HG02623 (cell line): ENCODE measurements at regions not wholly inside any gene's neighbourhood (a gene's known extent, or its start where the extent isn't known, plus 50 kb on each side); places are given as distances from the start of the nearest gene placed in this dataset.

ENCODE experiments used
- ATAC-seq: cut with Tn5 transposase; IDR thresholded peaks from one replicate; pipeline ENCODE4 v1.9.1; 2021; ENCODE audit warnings: moderate library complexity; ENCODE audit not compliant: unreplicated experiment

- ATAC-seq = no peak
Measured at GRCh38 chr3:66800941-66801545, 197.1 kb upstream of the KBTBD8 start.

DNA sequence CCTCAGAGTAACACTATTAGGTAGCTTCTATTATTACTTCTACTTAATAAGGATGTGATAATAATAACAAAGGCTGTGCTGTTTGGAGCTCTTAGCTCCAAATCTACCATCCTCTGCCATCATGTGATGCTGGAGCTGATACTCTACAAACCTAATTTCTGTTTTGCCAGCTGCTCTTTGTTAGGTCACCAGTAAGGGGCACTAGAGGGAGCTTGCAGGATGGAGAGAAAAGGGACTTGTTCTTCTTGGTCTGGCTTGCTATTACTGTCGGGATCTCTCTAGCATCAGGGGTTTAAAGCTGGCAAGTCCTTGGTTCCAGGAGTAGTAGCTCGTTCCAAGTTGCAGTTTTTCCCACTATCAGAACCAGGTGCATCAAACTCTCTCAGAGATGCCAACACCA is 194.9 kb upstream of the KBTBD8 start:
- ATAC-seq = no peak

GRCh38 chr3:66803721-66804695 is 194.1 kb upstream of the KBTBD8 start:
- no peak for ATAC-seq

DNA sequence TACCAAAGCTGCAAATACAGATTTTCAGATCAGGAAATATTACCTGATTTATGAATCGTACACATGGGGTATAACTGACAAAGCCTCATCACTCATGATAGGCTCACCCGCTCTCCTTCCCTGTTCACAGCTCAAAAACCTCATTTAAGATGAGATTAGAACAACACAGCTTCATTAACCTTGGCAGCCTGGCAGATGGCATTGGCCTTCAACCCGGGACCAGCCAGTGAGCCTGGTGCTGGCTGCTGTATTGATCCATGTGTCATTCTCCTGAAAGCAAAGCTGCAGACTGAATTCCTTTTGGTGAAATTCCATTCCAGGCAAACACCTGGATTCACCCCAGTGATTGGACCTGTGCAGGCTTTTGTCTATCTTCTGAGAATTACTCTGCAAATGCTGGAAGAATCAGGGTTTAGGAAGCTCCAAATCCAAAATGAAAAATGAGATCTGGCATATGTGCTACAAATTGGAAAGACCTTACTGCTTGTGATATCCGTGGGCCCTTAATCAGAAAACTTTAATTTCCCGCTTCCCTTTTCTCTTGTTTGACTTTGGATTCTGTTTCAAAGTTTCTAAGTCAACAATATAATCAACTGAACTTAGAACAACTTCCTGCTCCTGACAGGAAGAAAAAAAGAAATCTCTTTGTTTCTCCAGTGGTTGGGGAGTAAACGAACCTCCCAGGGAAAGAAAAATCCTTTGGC is 189.1 kb upstream of the KBTBD8 start:
- ATAC-seq = no peak

DNA sequence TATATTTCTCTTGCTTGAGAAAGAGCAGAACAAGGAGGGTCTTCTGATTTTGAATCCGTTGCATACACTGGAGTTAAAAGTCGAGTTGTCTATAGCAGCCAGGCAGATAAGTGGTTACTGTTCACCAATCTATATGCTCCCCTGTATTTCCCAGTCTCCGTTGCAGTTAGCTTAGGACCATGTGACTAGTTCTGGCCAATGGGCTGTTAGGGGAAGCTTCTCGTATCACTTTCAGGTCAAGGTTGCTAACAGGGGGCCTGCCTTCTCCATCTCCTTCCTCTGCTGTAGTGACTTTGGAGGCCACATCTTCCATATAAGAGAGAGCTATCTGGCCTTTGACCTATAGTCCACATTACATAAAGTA is 188.5 kb upstream of the KBTBD8 start:
- ATAC-seq = no peak

- no peak for ATAC-seq
Measured at GRCh38 chr3:66812136-66812535, 186.0 kb upstream of the KBTBD8 start.

GRCh38 chr3:66812741-66813140 is 185.4 kb upstream of the KBTBD8 start:
- ATAC-seq = no peak

DNA sequence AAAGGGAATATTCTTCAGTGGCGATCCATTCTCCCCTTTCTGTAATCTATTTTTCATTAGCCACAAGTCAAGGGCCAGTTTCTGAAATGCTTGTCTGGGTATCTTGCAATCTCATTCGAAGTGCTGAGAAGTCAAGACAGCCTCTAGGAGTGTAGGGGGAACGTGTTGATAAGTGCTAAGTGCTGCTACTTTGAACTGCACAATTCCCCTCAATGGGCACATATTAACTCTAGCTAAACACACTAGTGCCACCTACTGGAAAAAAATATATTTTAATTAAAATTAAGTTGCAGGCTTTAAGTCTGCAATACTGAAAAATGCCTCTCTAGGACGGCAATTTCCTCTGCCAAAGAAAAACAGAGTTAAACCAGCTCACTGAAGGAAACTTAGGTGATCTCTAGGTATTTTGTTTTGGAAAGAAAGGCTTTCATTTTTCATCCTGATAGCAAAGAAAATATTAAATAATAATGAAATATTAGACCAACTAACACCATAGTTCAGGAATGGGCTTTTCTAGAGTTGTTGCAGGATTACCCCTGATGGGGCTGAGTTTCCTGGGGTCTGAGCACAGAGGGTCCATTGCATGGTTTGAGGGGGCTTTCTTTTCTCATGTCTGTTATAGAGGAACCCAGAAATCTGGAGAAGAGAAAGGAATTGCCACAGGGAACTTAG is 181.9 kb upstream of the KBTBD8 start:
- no peak for ATAC-seq

DNA sequence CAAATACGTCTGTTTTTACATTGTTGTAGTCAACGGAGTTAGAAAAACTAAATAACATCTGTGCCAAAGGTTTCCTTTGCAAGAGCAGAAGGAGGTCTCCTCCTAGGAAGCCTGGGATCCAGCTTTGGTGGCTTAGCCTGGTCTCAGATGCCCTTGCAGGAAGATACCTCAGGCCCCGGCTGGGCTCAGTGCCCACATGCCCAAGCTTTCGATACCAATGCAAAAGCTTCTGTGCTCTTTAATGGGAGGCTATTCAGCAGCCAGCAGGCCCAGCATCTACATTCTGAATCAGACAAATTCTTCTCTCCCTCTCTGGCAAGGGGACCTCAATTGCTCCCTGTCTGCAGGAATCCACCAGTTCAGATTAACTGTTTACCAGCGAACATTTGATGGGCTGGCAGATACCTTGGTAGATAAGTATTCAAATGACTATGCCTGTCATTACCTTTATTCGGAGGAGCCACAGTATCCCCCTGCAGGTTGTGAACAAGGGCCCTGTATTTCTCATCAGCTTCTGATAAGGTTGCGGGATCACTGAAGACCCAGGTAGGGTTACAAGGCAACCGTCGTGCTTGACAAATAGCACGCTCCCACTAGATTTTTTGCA is 180.1 kb upstream of the KBTBD8 start:
- no peak for ATAC-seq

- no peak for ATAC-seq
Measured at GRCh38 chr3:66819993-66820501, 178.1 kb upstream of the KBTBD8 start.

GRCh38 chr3:66822186-66823008 is 175.7 kb upstream of the KBTBD8 start:
- ATAC-seq = peak; percentile 90

- no peak for ATAC-seq
Measured at GRCh38 chr3:66823009-66823397, 175.1 kb upstream of the KBTBD8 start.

DNA sequence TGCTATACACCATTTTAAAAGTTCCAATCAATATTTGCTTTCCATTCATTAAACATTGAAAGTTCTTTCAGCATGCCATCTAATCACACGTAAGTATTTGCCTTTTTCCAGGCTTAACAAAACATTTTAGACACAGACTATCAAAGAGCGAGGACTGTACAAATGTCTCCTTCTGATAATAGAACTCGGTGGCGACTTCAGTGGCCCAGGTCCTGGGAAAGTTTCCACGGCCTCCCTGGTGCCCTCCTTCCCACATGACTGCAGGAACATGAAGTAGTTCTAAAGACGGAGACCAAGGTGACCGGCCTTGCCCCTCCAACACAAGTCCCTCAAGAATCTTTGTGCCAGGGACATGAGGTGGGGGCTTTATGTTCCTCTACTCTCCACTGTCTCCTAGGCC is 174.6 kb upstream of the KBTBD8 start:
- ATAC-seq = no peak

DNA sequence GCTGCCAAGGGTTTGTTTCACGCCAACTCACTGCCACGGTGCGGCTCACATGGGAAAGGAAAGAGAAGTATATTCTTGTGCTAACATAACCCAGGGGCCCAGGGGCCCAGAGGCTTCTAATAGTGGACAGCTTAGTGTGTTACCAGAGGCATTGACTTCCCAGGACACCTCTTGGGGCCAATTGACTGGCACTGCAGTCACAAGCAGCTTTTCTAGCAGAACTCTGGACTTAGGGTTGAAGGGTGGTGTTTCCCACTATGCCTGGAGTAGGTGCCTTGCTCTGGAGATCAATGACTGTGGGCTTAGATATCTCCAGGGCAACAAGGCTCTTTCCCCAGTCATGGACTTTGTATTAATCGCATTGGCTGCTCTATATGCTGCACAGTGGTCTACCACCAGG is 172.7 kb upstream of the KBTBD8 start:
- ATAC-seq = no peak

GRCh38 chr3:66827726-66828125 is 170.4 kb upstream of the KBTBD8 start:
- ATAC-seq = no peak

GRCh38 chr3:66828303-66828702 is 169.8 kb upstream of the KBTBD8 start:
- no peak for ATAC-seq

DNA sequence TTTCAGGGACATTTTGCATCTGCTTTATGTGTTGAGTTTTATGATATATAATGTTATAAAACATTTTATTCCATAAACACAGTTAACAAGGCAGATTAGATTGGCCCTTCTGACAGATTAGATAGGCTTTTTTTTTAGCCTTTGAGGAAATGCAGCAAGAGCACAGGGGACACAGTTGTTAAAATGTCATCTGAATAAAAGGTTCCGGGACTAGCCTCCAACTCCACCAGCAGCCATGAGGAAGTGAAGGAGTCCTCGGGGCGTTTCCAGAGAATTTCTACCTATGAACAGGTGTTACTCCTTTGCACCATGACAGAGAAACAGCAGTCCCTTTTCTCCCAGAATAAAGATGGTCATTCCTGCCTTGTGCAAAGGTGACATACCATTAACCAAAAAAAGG is 167.8 kb upstream of the KBTBD8 start:
- ATAC-seq = no peak

DNA sequence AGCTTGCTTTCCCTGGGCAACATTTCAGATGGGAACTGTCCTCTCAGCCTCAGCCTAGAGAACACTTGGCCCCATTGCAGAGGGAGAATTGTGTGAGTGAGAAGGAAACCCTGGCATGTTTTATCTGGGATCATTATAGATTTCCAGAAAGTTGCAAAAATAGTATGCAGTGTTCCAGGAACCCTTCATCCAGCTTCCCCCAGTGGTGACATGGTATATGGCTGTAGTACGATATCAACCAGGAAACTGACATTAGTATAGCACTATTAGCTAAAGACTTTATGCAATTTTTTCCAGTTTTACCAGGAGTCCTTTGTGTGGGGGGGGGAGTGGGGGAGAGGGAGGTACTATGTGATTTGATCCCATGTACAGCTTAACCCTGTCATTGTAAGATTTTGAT is 166.2 kb upstream of the KBTBD8 start:
- ATAC-seq = no peak

DNA sequence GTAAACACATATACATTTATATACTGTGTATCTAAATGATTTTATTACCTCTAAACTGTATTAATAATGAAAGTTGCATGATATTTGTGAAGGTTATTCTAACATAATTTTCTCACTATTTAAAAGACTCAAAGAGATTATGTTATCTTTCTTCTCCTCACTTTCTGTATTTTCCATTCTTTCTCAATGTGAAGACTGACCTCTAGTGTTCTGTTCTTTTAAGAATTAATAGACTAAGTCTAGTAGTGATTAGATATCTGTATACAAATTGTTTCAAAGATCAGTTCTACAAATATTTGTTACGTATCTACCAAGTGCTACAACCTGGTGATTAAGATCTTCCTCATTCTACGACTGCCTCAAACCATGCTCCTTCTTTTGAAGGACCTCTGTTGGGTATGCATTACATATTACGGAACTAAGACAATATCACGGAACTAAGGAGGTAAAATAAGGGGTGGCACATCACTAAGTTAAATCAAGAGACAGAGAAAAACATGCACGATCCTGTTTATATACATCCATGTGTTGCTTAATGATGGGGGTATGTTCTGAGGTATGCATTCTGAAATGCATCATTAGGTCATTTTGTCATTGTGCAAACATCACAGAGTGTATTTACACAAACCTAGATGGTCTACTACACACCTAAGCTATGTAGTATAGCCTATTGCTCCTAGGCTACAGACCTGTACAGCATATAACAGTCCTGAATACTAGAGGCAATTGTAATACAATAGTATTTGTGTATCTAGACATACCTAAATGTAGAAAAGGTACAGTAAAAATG is 161.5 kb upstream of the KBTBD8 start:
- ATAC-seq = no peak
